Trophoblast cell (in vitro differentiated cells and primary cell): ENCODE measurements at regions not wholly inside any gene's neighbourhood (a gene's known extent, or its start where the extent isn't known, plus 50 kb on each side); places are given as distances from the start of the nearest gene placed in this dataset.

Experiments
- DNase-seq, 2 donors: peaks; one replicate each; pipeline ENCODE4 v3.0.0-alpha.2; 2016
- H2AFZ ChIP-seq: 2 replicates; pipeline ENCODE4 v1.6.1; 2013; ENCODE audit warnings: low read length, moderate library complexity, mild to moderate bottlenecking; ENCODE audit not compliant: insufficient read depth, poor library complexity
- H2AK5ac ChIP-seq: 2 replicates; pipeline ENCODE4 v1.6.1; 2013; ENCODE audit warnings: mild to moderate bottlenecking, low read length
- H2BK120ac ChIP-seq: 2 replicates; pipeline ENCODE4 v1.6.1; 2013; ENCODE audit warnings: low read length, mild to moderate bottlenecking, moderate library complexity; ENCODE audit not compliant: insufficient read depth, poor library complexity
- H2BK12ac ChIP-seq: 2 replicates; pipeline ENCODE4 v1.6.1; 2013; ENCODE audit warnings: mild to moderate bottlenecking, low read length, moderate library complexity
- H2BK5ac ChIP-seq: 2 replicates; pipeline ENCODE4 v1.6.1; 2013; ENCODE audit warnings: low read length, low read depth, moderate library complexity, mild to moderate bottlenecking; ENCODE audit not compliant: poor library complexity
- H3K14ac ChIP-seq: 2 replicates; pipeline ENCODE4 v1.6.1; 2013; ENCODE audit warnings: mild to moderate bottlenecking, low read length
- H3K18ac ChIP-seq: 2 replicates; pipeline ENCODE4 v1.6.1; 2013; ENCODE audit warnings: mild to moderate bottlenecking, low read length
- H3K23ac ChIP-seq: 2 replicates; pipeline ENCODE4 v1.6.1; 2013; ENCODE audit warnings: low read length
- H3K27ac ChIP-seq: 2 replicates; pipeline ENCODE4 v1.5.1; 2013; ENCODE audit warnings: low read depth, mild to moderate bottlenecking, inconsistent platforms, low read length, moderate library complexity
- H3K27me3 ChIP-seq: 2 replicates; pipeline ENCODE4 v1.6.1; 2013; ENCODE audit warnings: inconsistent platforms, mild to moderate bottlenecking, low read length, moderate library complexity; ENCODE audit not compliant: insufficient read depth
- H3K36me3 ChIP-seq, 2 experiments: 1 replicate in 1 of 2; 2 replicates in 1 of 2; pipeline ENCODE4 v1.6.1; 2013; ENCODE audit warnings: low read length in 2 of 2, mild to moderate bottlenecking in 2 of 2, moderate library complexity in 1 of 2; ENCODE audit not compliant: insufficient read depth in 2 of 2, control insufficient read depth in 1 of 2
- H3K4ac ChIP-seq: 2 replicates; pipeline ENCODE4 v1.6.1; 2013; ENCODE audit warnings: low read depth, mild to moderate bottlenecking, low read length, moderate library complexity
- H3K4me1 ChIP-seq, 2 experiments: 1 replicate in 1 of 2; 2 replicates in 1 of 2; pipeline ENCODE4 v1.6.1; 2013; ENCODE audit warnings: low read length in 2 of 2, mild to moderate bottlenecking in 2 of 2, moderate library complexity in 1 of 2; ENCODE audit not compliant: insufficient read depth in 2 of 2, control insufficient read depth in 1 of 2
- H3K4me2 ChIP-seq: 2 replicates; pipeline ENCODE4 v1.6.1; 2013; ENCODE audit warnings: inconsistent platforms, mild to moderate bottlenecking, low read length, moderate library complexity
- H3K4me3 ChIP-seq: 2 replicates; pipeline ENCODE4 v1.5.1; 2013; ENCODE audit warnings: mild to moderate bottlenecking, low read depth, low read length, inconsistent platforms
- H3K79me1 ChIP-seq: one replicate; pipeline ENCODE4 v1.6.1; 2013; ENCODE audit warnings: low read length
- H3K79me2 ChIP-seq: 2 replicates; pipeline ENCODE4 v1.6.1; 2013; ENCODE audit warnings: low read length, mild to moderate bottlenecking; ENCODE audit not compliant: control insufficient read depth, insufficient read depth, poor library complexity
- H3K9ac ChIP-seq: 2 replicates; pipeline ENCODE4 v1.6.1; 2013; ENCODE audit warnings: mild to moderate bottlenecking, low read length
- H3K9me3 ChIP-seq: 2 replicates; pipeline ENCODE4 v1.6.1; 2013; ENCODE audit warnings: low read depth, mild to moderate bottlenecking, control low read depth, inconsistent platforms, low read length; ENCODE audit not compliant: insufficient read depth
- H4K12ac ChIP-seq: 2 replicates; pipeline ENCODE4 v1.6.1; 2013; ENCODE audit warnings: low read depth, mild to moderate bottlenecking, low read length, moderate library complexity
- H4K8ac ChIP-seq: 2 replicates; pipeline ENCODE4 v1.6.1; 2013; ENCODE audit warnings: low read depth, mild to moderate bottlenecking, low read length, moderate library complexity
- H4K91ac ChIP-seq: one replicate; pipeline ENCODE4 v1.6.1; 2013; ENCODE audit warnings: low read depth, mild to moderate bottlenecking, low read length, moderate library complexity
- WGBS: extraction: QIAGEN DNeasy Blood & Tissue Kit; methylation state at CpG from one replicate; pipeline ENCODE4 v1.1.7; 2013; ENCODE audit warnings: missing lambda C conversion rate; ENCODE audit not compliant: insufficient read length, insufficient coverage; ENCODE audit errors: extremely low coverage; 5-methylcytosine and 5-hydroxymethylcytosine counted together

DNA sequence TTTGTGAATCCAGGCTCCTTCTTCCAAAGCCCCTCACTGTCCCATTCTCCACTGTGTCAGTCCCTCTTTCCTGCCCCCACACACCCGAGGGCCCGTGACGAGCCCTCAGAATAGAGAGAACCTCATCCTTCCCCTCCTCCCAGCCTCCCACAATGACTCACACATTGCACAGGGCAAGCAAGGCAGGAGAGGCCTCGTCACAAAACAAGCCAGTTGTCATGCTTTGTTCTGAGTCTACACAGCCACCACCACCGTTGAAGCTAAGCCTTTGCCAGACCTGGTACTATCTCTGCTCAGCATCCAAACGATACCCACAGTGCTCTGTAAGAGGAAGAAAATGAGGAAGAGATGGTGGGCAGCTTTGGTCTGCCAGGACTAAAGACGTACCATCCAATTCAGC is 142.2 kb upstream of the ZNF366 start:
- DNase-seq: no peak
- Histone ChIP-seq H3K79me2 (peaks cover 4% of the 10 kb centered on the region), H3K4me2 (no peak overlapping the region), H3K4ac (no peak overlapping the region), H2BK5ac (peak overlapping the region; percentile 18), H4K12ac (no peak overlapping the region), H2BK120ac (peak overlapping the region; percentile 77), H2AK5ac (no peak overlapping the region), H3K4me1 (peaks cover 39 to 42% of the 10 kb centered on the region in 2 experiments), H2AFZ (no peak overlapping the region), H3K27ac (peak overlapping the region; percentile 43), H3K36me3 (no peaks in the 10 kb centered on the region), H4K8ac (no peak overlapping the region), H3K9ac (no peak overlapping the region), H3K14ac (peak overlapping the region; percentile 0), H3K4me3 (no peak overlapping the region), H3K79me1 (peaks cover 45% of the 10 kb centered on the region), H3K27me3 (no peaks in the 10 kb centered on the region), H3K23ac (no peak overlapping the region), H3K18ac (peak overlapping the region; percentile 0), H2BK12ac (peak overlapping the region; percentile 1), H3K9me3 (no peaks in the 10 kb centered on the region), H4K91ac (peak overlapping the region; percentile 34)
- WGBS: no CpG with 5 or more reads among the region's 7 CpGs

DNA sequence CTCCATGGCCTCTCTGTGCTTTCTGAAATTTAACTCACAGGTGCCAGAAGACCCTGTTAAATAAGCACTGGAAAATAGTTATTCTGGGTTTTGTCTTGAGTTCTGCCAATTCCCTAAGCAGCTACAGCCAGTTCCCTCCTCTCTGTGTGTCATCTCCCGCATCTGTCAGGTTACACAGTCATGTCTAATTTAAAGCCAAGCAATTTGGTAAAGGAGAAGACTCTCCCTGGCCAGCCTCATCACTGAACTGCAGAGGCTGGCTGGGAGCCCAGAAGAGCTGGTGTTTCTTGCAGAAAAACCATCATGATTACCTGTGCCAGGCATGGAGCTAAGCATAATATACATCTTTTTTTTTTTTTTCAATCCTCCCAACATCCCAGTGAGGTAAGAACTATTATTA is 141.3 kb upstream of the ZNF366 start:
- H4K8ac ChIP-seq: no peak overlapping the region
- no CpG with 5 or more reads among the region's 1 CpG for WGBS
- no peak overlapping the region for H2AK5ac ChIP-seq

DNA sequence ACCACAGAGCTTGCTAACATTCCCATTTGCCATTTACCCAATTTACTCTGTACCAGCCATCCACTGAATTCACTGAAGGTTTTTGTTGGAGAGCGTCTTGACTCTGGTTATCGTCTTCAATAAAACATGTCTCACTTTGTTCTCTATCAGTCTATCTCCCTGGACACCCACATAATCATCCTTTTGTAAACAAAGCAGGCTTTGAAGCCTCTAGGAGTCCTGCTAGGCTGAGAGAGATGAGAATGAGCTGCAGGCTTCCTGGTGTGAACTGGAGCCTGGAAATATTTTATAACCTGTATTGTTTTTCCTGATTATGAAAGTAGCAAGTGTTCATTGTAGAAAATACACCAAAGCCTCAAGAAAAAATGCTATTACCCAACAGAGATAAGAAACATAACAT is 140.6 kb upstream of the ZNF366 start:
- no CpG with 5 or more reads among the region's 2 CpGs for WGBS
- Histone ChIP-seq H3K9ac (no peak overlapping the region), H3K4ac (no peak overlapping the region)

More for the DNA sequence above, 141.3 kb upstream of the ZNF366 start:
- H3K36me3 ChIP-seq: no peaks in the 10 kb centered on the region
- peak overlapping the region; percentile 8 for H2BK12ac ChIP-seq
- H3K79me2 ChIP-seq: peaks cover 2% of the 10 kb centered on the region
- no peak overlapping the region for H3K9ac ChIP-seq
- no peak overlapping the region for H3K4ac ChIP-seq
- peaks cover 38% of the 10 kb centered on the region for H3K79me1 ChIP-seq
- H3K4me2 ChIP-seq: no peak overlapping the region
- no peak overlapping the region for H4K12ac ChIP-seq
- no peak overlapping the region for H2BK120ac ChIP-seq
- no peak overlapping the region for H3K18ac ChIP-seq
- no peak overlapping the region for H3K23ac ChIP-seq
- peak overlapping the region; percentile 66 for H4K91ac ChIP-seq
- H3K27me3 ChIP-seq: no peaks in the 10 kb centered on the region
- no peak overlapping the region for H3K4me3 ChIP-seq
- peaks cover 33 to 35% of the 10 kb centered on the region in 2 experiments for H3K4me1 ChIP-seq
- H3K9me3 ChIP-seq: no peaks in the 10 kb centered on the region
- H2AFZ ChIP-seq: no peak overlapping the region
- H2BK5ac ChIP-seq: peak overlapping the region; percentile 11
- DNase-seq: no peak
- H3K27ac ChIP-seq: peak overlapping the region; percentile 43
- no peak overlapping the region for H3K14ac ChIP-seq

GRCh38 chr5:72646246-72646866 is 139.1 kb upstream of the ZNF366 start:
- Histone ChIP-seq H3K9ac (no peak overlapping the region), H3K9me3 (no peaks in the 10 kb centered on the region), H3K4me1 (peaks cover 19 to 20% of the 10 kb centered on the region in 2 experiments), H2BK120ac (no peak overlapping the region), H2BK12ac (no peak overlapping the region), H2AFZ (no peak overlapping the region), H4K8ac (no peak overlapping the region), H3K27ac (no peak overlapping the region), H3K14ac (no peak overlapping the region), H3K18ac (no peak overlapping the region), H4K12ac (no peak overlapping the region), H3K27me3 (no peaks in the 10 kb centered on the region), H3K4ac (no peak overlapping the region), H3K4me3 (no peak overlapping the region), H3K79me2 (peaks cover 2% of the 10 kb centered on the region), H3K79me1 (peaks cover 22% of the 10 kb centered on the region), H3K36me3 (no peaks in the 10 kb centered on the region), H3K23ac (no peak overlapping the region), H3K4me2 (no peak overlapping the region), H2BK5ac (no peak overlapping the region), H4K91ac (no peak overlapping the region), H2AK5ac (no peak overlapping the region)
- no peak for DNase-seq
- WGBS: no CpG with 5 or more reads among the region's 2 CpGs

More for the DNA sequence above, 140.6 kb upstream of the ZNF366 start:
- Histone ChIP-seq H2AK5ac (no peak overlapping the region), H3K27me3 (no peaks in the 10 kb centered on the region), H3K9me3 (no peaks in the 10 kb centered on the region), H4K91ac (no peak overlapping the region), H4K12ac (no peak overlapping the region), H3K23ac (no peak overlapping the region), H3K4me2 (no peak overlapping the region), H2BK5ac (no peak overlapping the region), H3K79me1 (peaks cover 34% of the 10 kb centered on the region), H3K79me2 (peaks cover 2% of the 10 kb centered on the region), H3K14ac (no peak overlapping the region), H3K27ac (peak overlapping the region; percentile 40), H3K4me3 (no peak overlapping the region), H3K18ac (no peak overlapping the region), H2AFZ (no peak overlapping the region), H3K4me1 (peaks cover 30 to 32% of the 10 kb centered on the region in 2 experiments), H2BK12ac (no peak overlapping the region), H3K36me3 (no peaks in the 10 kb centered on the region), H4K8ac (no peak overlapping the region), H2BK120ac (no peak overlapping the region)
- DNase-seq: no peak
